ENCODE measurements at regions not wholly inside any gene's neighbourhood (a gene's known extent, or its start where the extent isn't known, plus 50 kb on each side); places are given as distances from the start of the nearest gene placed in this dataset.

- intact Hi-C loops (cut with DNase I): no loop called here
- Histone ChIP-seq H3K27me3 (no peaks in the 10 kb centered on the region), H3K4me1 (ENCODE audit: insufficient read depth) (no peaks in the 10 kb centered on the region), H3K36me3 (no peaks in the 10 kb centered on the region), H3K27ac (no peak overlapping the region), H3K4me3 (no peak overlapping the region), H3K9me3 (no peaks in the 10 kb centered on the region)
- DNase-seq: peak in 1 of 5 donors; percentile 8
- TF ChIP-seq EP300 (IDR thresholded peaks at IDR 0.05): no peak
- TF ChIP-seq CTCF (IDR thresholded peaks at IDR 0.05): no peak
- TF ChIP-seq POLR2A (IDR thresholded peaks at IDR 0.05): no peak
- 23 to 83% (median 59%) methylated on average over 38 to 71 of the region's 71 CpGs for WGBS, 3 donors
These were observed 1889.4 kb upstream of the CDH9 start for GRCh38 chr5:28927559-28928326.

GRCh38 chr5:28926422-28926821, 1888.0 kb upstream of the CDH9 start:
- H3K36me3 ChIP-seq: no peaks in the 10 kb centered on the region
- intact Hi-C loops (cut with DNase I): no loop called here
- H3K27ac ChIP-seq: no peak overlapping the region
- TF ChIP-seq CTCF (IDR thresholded peaks at IDR 0.05) (no peak), POLR2A (IDR thresholded peaks at IDR 0.05) (no peak), EP300 (IDR thresholded peaks at IDR 0.05) (no peak)
- H3K27me3 ChIP-seq: no peaks in the 10 kb centered on the region
- 86 to 93% (median 92%) methylated on average over 17 of the region's 17 CpGs for WGBS, 3 donors
- no peak overlapping the region for H3K4me3 ChIP-seq
- H3K9me3 ChIP-seq: no peaks in the 10 kb centered on the region
- no peak for DNase-seq
- no peaks in the 10 kb centered on the region for H3K4me1 ChIP-seq (ENCODE audit: insufficient read depth)

GRCh38 chr5:28917631-28918030, 1879.2 kb upstream of the CDH9 start:
- Histone ChIP-seq H3K9me3 (no peaks in the 10 kb centered on the region), H3K4me1 (ENCODE audit: insufficient read depth) (no peaks in the 10 kb centered on the region), H3K4me3 (no peak overlapping the region), H3K27ac (no peak overlapping the region), H3K27me3 (no peaks in the 10 kb centered on the region), H3K36me3 (no peaks in the 10 kb centered on the region)
- intact Hi-C loops (cut with DNase I): no loop called here
- no peak for DNase-seq
- TF ChIP-seq EP300 (IDR thresholded peaks at IDR 0.05) (no peak), POLR2A (IDR thresholded peaks at IDR 0.05) (no peak), CTCF (IDR thresholded peaks at IDR 0.05) (no peak)
- 77 to 81% (median 78%) methylated on average over 2 of the region's 2 CpGs for WGBS, 3 donors

GRCh38 chr5:28914297-28914696, 1875.9 kb upstream of the CDH9 start:
- TF ChIP-seq CTCF (IDR thresholded peaks at IDR 0.05) (no peak), EP300 (IDR thresholded peaks at IDR 0.05) (no peak), POLR2A (IDR thresholded peaks at IDR 0.05) (no peak)
- no peaks in the 10 kb centered on the region for H3K36me3 ChIP-seq
- H3K9me3 ChIP-seq: no peaks in the 10 kb centered on the region
- no peak for DNase-seq
- intact Hi-C loops (cut with DNase I): no loop called here
- H3K27me3 ChIP-seq: no peaks in the 10 kb centered on the region
- H3K27ac ChIP-seq: no peak overlapping the region
- WGBS, 3 donors: 81 to 86% (median 82%) methylated on average over 2 of the region's 2 CpGs
- H3K4me1 ChIP-seq (ENCODE audit: insufficient read depth): no peaks in the 10 kb centered on the region
- no peak overlapping the region for H3K4me3 ChIP-seq

Data from ovary (tissue), 7 donors.